Stimulated activated CD8-positive, alpha-beta memory T cell treated with anti-CD3 and anti-CD28 coated beads, Interleukin-15, amount 100 ng/mL, for 1 hour (primary cell): ENCODE measurements at regions not wholly inside any gene's neighbourhood (a gene's known extent, or its start where the extent isn't known, plus 50 kb on each side); places are given as distances from the start of the nearest gene placed in this dataset.

Experiments used
- DNase-seq: peaks from one replicate; pipeline ENCODE4 v3.0.0-alpha.2; 2020; ENCODE audit warnings: low read depth

- DNase-seq = no peak
Observed at GRCh38 chr12:91355150-91356006, 172.8 kb upstream of the DCN start.

- DNase-seq = no peak
Observed at GRCh38 chr12:91353266-91353665, 170.6 kb upstream of the DCN start.

GRCh38 chr12:91349476-91349875 lies 166.9 kb upstream of the DCN start:
- DNase-seq = no peak

- no peak for DNase-seq
Observed at GRCh38 chr12:91347481-91348214, 165.0 kb upstream of the DCN start.

- DNase-seq = no peak
Observed at GRCh38 chr12:91346827-91347226, 164.2 kb upstream of the DCN start.

GRCh38 chr12:91344408-91344807 lies 161.8 kb upstream of the DCN start:
- no peak for DNase-seq

GRCh38 chr12:91343010-91343409 lies 160.4 kb upstream of the DCN start:
- no peak for DNase-seq

- DNase-seq = no peak
Observed at GRCh38 chr12:91339106-91339505, 156.5 kb upstream of the DCN start.

- no peak for DNase-seq
Observed at GRCh38 chr12:91335699-91336098, 153.1 kb upstream of the DCN start.

GRCh38 chr12:91333966-91334365 lies 151.3 kb upstream of the DCN start:
- no peak for DNase-seq

- DNase-seq = no peak
Observed at GRCh38 chr12:91332302-91332701, 149.7 kb upstream of the DCN start.

GRCh38 chr12:91331371-91331770 lies 148.8 kb upstream of the DCN start:
- DNase-seq = no peak

- no peak for DNase-seq
Observed at GRCh38 chr12:91328451-91328850, 145.8 kb upstream of the DCN start.

GRCh38 chr12:91327889-91328288 lies 145.3 kb upstream of the DCN start:
- DNase-seq = no peak

- no peak for DNase-seq
Observed at GRCh38 chr12:91327131-91327530, 144.5 kb upstream of the DCN start.

- no peak for DNase-seq
Observed at GRCh38 chr12:91326058-91327027, 143.7 kb upstream of the DCN start.

- DNase-seq = no peak
Observed at GRCh38 chr12:91320999-91321398, 138.4 kb upstream of the DCN start.

- no peak for DNase-seq
Observed at GRCh38 chr12:91319071-91319760, 136.6 kb upstream of the DCN start.

GRCh38 chr12:91317306-91317705 lies 134.7 kb upstream of the DCN start:
- DNase-seq = no peak

- DNase-seq = no peak
Observed at GRCh38 chr12:91316907-91317269, 134.3 kb upstream of the DCN start.

GRCh38 chr12:91316161-91316906 lies 133.7 kb upstream of the DCN start:
- DNase-seq = no peak
